K562 (cell line): ENCODE measurements at regions not wholly inside any gene's neighbourhood (a gene's known extent, or its start where the extent isn't known, plus 50 kb on each side); places are given as distances from the start of the nearest gene placed in this dataset.

Experiments
- BACH1 ChIP-seq: fragments of 200-800 bp; sonication (Bioruptor generic); IDR thresholded peaks from 2 replicates; pipeline ENCODE4 v1.6.1; 2016; ENCODE audit warnings: missing genetic modification characterization, missing compliant biosample characterization
- HCFC1 ChIP-seq: IDR thresholded peaks from 2 replicates; pipeline ENCODE4 v1.6.1; 2012; ENCODE audit warnings: low read depth, low read length, improper control_type of control experiment
- IFI16 ChIP-seq: fragments of 250-450 bp; sonication (Bioruptor Pico); IDR thresholded peaks from 2 replicates; pipeline ENCODE4 v2.1.2; 2022; ENCODE audit warnings: mild to moderate bottlenecking, inconsistent platforms
- JUND ChIP-seq, 2 experiments: IDR thresholded peaks; 2 replicates in 1 of 2; 3 replicates in 1 of 2; pipeline ENCODE4 v1.6.1; 2011; ENCODE audit warnings: borderline replicate concordance in 2 of 2, low read depth in 2 of 2, low read length in 2 of 2, improper control_type of control experiment in 1 of 2, missing biosample characterization in 1 of 2, missing genetic modification characterization in 1 of 2, missing genetic modification reagents in 1 of 2
- NFE2 ChIP-seq: IDR thresholded peaks from 2 replicates; pipeline ENCODE4 v1.6.1; 2014; ENCODE audit warnings: antibody characterized with exemption, low read depth
- NR2C1 ChIP-seq, 2 experiments: fragments of 450-650 bp; IDR thresholded peaks; 2 replicates each; pipeline ENCODE4 v1.6.1; 2017; ENCODE audit warnings: mild to moderate bottlenecking in 2 of 2, antibody characterized with exemption in 1 of 2, inconsistent platforms in 1 of 2, missing compliant biosample characterization in 1 of 2, missing genetic modification characterization in 1 of 2
- PHF8 ChIP-seq: fragments of 200-600 bp; sonication (generic); IDR thresholded peaks from 2 replicates; pipeline ENCODE4 v1.6.1; 2012; ENCODE audit warnings: mixed run types, mild to moderate bottlenecking, inconsistent platforms, low read length, moderate library complexity, borderline replicate concordance
- RFX1 ChIP-seq: fragments of 450-650 bp; IDR thresholded peaks from 2 replicates; pipeline ENCODE4 v1.6.1; 2016; ENCODE audit warnings: mild to moderate bottlenecking, moderate library complexity
- SP2 ChIP-seq: IDR thresholded peaks from 2 replicates; pipeline ENCODE4 v1.6.1; 2011; ENCODE audit warnings: mild to moderate bottlenecking, low read depth, low read length, moderate library complexity; ENCODE audit not compliant: poor library complexity, severe bottlenecking; ENCODE audit errors: extremely low read depth
- STAG1 ChIP-seq: sonication (generic); formaldehyde crosslinking; IDR thresholded peaks from 2 replicates; pipeline ENCODE4 v1.5.0; 2020; ENCODE audit warnings: missing genetic modification reagents, borderline replicate concordance
- TAF9B ChIP-seq: fragments of 450-650 bp; IDR thresholded peaks from 2 replicates; pipeline ENCODE4 v1.6.1; 2018; ENCODE audit warnings: mild to moderate bottlenecking; ENCODE audit not compliant: partially characterized antibody
- TCF7L2 ChIP-seq: fragments of 150-350 bp; IDR thresholded peaks from 2 replicates; pipeline ENCODE4 v1.6.1; 2016; ENCODE audit warnings: low read depth, mild to moderate bottlenecking, low read length, moderate library complexity
- TF ChIP-seq, protein P1 (sequence below): sonication (generic); formaldehyde crosslinking; IDR thresholded peaks from 2 replicates; pipeline ENCODE4 v1.8.0; 2022; ENCODE audit warnings: mild to moderate bottlenecking, missing genetic modification reagents

DNA sequence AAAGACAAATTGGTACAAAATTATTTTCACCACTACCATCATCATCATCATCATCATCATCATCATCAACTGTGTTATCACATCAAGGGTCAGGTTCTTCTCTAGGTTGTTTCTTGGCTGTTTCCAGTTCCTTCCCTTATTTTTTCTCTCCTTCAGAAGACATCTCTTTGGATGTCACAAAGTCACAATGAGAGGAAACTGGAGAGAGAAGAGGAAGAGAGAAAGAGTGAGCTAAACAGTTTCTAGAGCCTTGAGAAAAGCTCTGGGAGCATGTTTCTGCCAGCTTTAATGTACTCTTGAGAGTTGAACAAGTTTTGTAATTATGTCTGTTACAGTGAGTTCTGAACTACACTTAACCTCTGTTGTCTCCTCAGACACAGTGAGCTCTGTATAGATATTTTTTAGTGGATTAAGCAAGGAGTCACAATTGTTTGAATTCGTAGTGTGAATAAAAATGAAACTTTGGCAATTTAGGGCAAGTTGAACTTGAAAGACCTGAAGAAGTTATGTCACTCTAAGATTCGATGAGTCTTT lies 123.0 kb upstream of the AKIRIN2 start:
- TF ChIP-seq IFI16 (CRISPR knock-in tag) (no peak), RFX1 (no peak), SP2 (no peak), TCF7L2 (no peak), JUND (IDR thresholded peaks at IDR 0.05; ENCODE audit: borderline replicate concordance, low read depth, low read length) (no peak), JUND (tag; IDR thresholded peaks at IDR 0.05; ENCODE audit: borderline replicate concordance, low read depth, low read length) (no peak), NFE2 (no peak), TAF9B (no peak), NR2C1 (IDR thresholded peaks at IDR 0.05) (no peak), NR2C1 (tag; IDR thresholded peaks at IDR 0.05) (no peak), HCFC1 (no peak), PHF8 (no peak), BACH1 (tag) (no peak), STAG1 (CRISPR knock-in tag) (no peak)
- TF ChIP-seq, protein P1, sequence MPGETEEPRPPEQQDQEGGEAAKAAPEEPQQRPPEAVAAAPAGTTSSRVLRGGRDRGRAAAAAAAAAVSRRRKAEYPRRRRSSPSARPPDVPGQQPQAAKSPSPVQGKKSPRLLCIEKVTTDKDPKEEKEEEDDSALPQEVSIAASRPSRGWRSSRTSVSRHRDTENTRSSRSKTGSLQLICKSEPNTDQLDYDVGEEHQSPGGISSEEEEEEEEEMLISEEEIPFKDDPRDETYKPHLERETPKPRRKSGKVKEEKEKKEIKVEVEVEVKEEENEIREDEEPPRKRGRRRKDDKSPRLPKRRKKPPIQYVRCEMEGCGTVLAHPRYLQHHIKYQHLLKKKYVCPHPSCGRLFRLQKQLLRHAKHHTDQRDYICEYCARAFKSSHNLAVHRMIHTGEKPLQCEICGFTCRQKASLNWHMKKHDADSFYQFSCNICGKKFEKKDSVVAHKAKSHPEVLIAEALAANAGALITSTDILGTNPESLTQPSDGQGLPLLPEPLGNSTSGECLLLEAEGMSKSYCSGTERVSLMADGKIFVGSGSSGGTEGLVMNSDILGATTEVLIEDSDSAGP (CRISPR knock-in tag): no peak
